AG04450 (cell line): ENCODE measurements at regions not wholly inside any gene's neighbourhood (a gene's known extent, or its start where the extent isn't known, plus 50 kb on each side); places are given as distances from the start of the nearest gene placed in this dataset.

Experiments
- CTCF ChIA-PET: fragments of 300-600, 350-600 bp; formaldehyde crosslinking; extraction: SDS; loops from one replicate; lab custom pipeline; 2022; ENCODE audit warnings: antibody characterized with exemption, inconsistent platforms; lab: Charles Lee
- POLR2A ChIA-PET: fragments of 350-600 bp; formaldehyde crosslinking; extraction: SDS; loops from one replicate; lab custom pipeline; 2021; ENCODE audit warnings: antibody characterized with exemption, inconsistent platforms; lab: Yijun Ruan, JAX
- DNase-seq: peaks from one replicate; pipeline ENCODE4 v3.0.0-alpha.2; 2011; ENCODE audit warnings: low read depth, low spot score
- H3K27ac ChIP-seq: one replicate; pipeline ENCODE4 v1.5.1; 2012; ENCODE audit warnings: low read depth, low read length, control low read depth
- H3K27me3 ChIP-seq: one replicate; pipeline ENCODE4 v1.6.0; 2012; ENCODE audit warnings: low read length; ENCODE audit not compliant: control insufficient read depth, insufficient read depth
- H3K4me3 ChIP-seq: 2 replicates; pipeline ENCODE4 v1.5.1; 2011; ENCODE audit warnings: mild to moderate bottlenecking, low read depth, low read length, control low read depth
- H3K9me3 ChIP-seq: 2 replicates; pipeline ENCODE4 v1.5.1; 2012; ENCODE audit warnings: low read length; ENCODE audit not compliant: control insufficient read depth, insufficient read depth
- CTCF ChIP-seq: IDR thresholded peaks from 2 replicates; pipeline ENCODE4 v1.5.1; 2011; ENCODE audit warnings: low read depth, low read length, control low read depth, inconsistent platforms

- ChIA-PET CTCF (no interaction called here), POLR2A (no interaction called here)
- no peaks in the 10 kb centered on the region for H3K27me3 ChIP-seq
- H3K9me3 ChIP-seq: no peaks in the 10 kb centered on the region
- TF ChIP-seq CTCF: no peak
- no peak overlapping the region for H3K4me3 ChIP-seq
- no peak overlapping the region for H3K27ac ChIP-seq
- DNase-seq: no peak
Measured at GRCh38 chrX:7983581-7983980, 56.4 kb upstream of the PNPLA4 start.
